ENCODE measurements at regions not wholly inside any gene's neighbourhood (a gene's known extent, or its start where the extent isn't known, plus 50 kb on each side); places are given as distances from the start of the nearest gene placed in this dataset.

DNA sequence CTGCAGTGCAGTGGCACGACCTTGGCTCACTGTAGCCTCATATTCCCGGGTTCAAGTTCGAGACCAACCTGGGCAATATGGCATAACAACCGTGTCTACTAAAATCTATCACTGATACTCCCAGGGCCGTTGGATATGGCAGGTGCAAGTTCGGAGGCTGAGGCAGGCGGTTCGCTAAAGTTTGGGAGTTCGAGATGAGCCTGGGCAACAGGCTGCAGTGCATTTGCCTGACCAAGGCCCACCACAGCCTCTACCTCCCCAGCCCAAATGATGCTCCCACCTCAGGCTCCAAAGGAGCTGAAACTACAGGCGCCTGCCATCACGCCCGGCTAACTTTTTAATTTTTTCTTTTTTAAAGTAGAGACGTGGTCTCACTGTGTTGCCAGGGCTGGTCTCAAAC lies 177.1 kb upstream of the ALG10B start:
- DNase-seq, result no peak

GRCh38 chr12:38141239-38141638 lies 175.3 kb upstream of the ALG10B start:
- no peak for DNase-seq

GRCh38 chr12:38141861-38142260 lies 174.7 kb upstream of the ALG10B start:
- no peak for DNase-seq

- DNase-seq, result no peak
These were observed 173.6 kb upstream of the ALG10B start for GRCh38 chr12:38142974-38143373.

GRCh38 chr12:38144049-38144448 lies 172.5 kb upstream of the ALG10B start:
- no peak for DNase-seq

- DNase-seq, result no peak
These were observed 171.8 kb upstream of the ALG10B start for GRCh38 chr12:38144601-38145436.

DNA sequence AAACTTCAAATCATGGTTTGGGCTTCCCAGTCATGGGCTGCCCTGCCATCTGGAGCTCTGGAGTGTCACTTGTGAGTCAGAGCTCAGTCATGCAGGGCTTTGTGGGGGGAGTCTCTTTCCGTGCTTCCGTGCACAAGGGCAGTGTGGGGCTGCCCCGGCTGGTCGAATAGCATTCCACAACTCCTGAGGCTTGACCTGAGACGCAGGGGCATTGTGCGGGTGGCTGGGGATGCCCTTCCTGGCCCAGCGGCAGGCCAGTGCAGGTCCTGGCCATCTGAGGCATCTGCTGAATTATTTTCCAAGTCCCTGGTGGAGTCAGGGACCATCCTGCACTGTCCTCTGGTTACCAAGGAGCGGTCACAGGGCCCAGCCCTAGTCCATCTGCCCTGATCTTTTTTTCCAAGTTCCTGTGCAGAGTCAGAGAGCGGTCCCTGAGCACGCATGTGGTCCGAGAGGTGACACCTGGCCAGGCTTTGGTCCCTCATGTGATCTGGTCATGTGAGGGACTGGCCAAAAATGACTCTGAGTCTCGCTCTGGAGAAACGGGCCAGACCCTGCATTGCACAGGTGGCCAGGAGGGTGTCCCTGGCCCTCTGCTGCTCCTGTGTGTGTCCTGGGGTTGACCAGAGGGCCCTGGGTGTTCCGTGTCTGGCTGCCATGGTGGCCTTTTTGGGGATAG lies 167.0 kb upstream of the ALG10B start:
- DNase-seq, result no peak

- DNase-seq, result no peak
These were observed 164.4 kb upstream of the ALG10B start for GRCh38 chr12:38151991-38152700.

DNA sequence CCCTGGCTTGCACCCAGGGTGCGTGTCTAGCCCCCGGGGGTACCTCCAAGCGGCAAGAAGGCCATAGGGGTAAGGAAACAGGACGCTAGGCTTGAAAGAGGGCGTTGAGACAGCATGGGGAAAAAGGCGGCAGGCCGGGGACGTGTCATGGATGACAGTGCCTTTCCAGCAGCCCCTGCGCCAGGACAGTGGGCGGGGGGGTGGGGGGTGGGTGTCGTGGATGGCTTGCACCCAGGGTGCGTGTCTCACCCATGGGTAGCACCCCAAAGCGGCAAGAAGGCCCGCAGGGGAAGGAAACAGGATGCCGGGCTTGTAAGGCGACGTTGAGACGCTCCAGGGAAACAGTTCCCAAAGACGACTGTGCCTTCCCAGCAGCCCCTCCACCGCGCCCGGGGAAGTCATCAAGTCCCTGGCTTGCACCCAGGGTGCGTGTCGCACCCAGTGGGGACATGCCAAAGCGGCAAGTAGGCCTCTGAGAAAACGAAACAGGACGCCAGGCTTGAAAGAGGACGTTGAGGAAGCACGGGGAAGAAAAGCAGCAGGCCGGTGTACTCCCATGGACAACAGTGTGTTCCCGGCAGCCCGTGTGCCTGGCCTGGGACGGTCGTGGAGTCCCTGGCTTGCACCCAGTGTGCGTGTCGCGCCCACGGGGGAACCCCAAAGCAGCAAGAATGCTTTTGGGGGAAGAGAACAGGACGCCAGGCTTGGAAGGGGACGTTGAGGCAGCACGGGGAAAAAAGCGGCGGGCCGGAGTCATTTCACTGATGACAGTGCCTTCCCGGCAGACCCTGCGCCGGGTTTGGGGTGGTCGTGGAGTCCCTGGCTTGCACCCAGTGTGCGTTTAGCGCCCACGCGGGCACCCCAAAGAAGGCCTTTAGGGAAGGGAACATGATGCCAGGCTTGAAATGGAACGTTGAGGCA lies 163.5 kb upstream of the ALG10B start:
- no peak for DNase-seq

GRCh38 chr12:38153737-38154061 lies 162.9 kb upstream of the ALG10B start:
- DNase-seq, result no peak

- DNase-seq, result no peak
These were observed 162.2 kb upstream of the ALG10B start for GRCh38 chr12:38154096-38155019.

- DNase-seq, result no peak
These were observed 161.6 kb upstream of the ALG10B start for GRCh38 chr12:38155020-38155395.

DNA sequence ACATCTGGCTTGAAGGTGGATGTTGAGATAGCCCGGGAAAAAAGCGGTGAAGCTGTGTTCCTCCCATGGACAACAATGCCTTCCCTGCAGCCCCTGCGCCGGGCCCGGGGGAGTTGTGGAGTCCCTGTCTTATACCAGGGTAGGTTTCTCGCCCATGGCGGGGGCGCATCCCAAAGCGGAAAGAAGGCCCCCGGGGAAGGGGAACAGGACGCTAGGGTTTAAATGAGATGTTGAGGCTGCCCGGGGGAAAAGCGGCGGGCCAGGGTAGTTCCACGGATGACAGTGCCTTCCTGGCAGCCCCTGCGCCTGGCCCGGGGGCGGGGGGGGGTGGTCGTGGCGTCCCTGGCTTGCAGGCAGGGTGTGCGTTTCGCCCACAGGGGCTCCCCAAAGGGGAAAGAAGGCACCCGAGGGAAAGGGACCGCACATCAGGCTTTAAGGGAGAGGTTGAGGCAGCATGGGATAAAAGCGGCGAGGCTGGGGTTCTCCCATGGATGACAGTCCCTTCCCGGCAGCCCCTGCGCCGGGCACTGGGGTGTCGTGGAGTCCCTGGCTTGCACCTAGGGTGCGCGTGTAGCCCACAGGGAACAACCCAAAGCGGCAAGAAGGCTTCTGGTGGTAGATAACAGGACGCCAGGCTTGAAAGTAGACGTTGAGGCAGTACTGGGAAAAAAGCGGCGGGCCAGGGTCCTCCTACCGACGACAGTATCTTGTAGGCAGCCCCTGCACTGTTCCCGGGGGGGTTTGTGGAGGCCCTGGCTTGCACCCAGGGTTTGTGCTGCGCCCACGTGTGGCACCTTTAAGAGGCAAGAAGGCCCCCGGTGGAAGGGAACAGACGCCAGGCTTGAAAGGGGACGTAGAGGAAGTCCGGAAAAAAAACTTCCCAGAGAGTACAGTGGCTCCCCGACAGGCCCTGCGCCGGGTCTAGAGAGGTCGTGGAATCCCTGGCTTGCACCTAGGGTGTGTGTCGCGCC lies 160.8 kb upstream of the ALG10B start:
- no peak for DNase-seq

DNA sequence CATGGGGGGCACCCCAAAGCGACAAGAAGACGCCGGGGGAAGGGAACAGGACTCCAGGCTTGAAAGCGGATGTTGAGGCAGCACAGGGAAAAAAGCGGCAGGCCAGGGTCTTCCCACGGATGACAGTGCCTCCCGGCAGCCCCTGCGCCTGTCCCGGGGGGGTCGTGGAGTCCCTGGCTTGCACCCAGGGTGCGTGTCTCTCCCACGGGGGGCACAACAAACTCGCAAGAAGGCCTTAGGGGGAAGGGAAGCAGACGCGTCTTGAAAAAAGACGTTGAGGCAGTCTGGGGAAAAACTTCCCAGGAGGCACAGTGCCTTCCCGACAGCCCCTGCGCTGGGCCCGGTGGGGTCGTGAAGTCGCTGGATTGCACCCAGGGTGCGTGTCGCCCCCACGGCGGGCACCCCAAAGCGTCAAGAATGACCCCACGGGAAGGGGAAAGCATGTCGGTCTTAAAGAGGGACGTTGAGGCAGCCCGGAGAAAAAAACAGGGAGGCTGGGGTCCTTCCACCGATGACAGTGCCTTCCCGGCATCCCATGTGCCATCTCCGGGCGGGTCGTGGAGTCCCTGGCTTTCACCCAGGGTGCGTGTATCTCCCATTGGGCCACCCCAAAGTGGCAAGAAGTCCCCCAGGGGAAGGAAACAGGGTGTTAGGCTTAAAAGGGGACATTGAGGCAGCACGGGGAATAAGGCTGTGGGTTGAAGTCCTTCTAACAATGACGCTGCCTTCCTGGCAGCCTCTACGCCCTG lies 159.9 kb upstream of the ALG10B start:
- no peak for DNase-seq

- DNase-seq, result no peak
These were observed 159.2 kb upstream of the ALG10B start for GRCh38 chr12:38157274-38157932.

- DNase-seq, result no peak
These were observed 158.6 kb upstream of the ALG10B start for GRCh38 chr12:38157933-38158401.

DNA sequence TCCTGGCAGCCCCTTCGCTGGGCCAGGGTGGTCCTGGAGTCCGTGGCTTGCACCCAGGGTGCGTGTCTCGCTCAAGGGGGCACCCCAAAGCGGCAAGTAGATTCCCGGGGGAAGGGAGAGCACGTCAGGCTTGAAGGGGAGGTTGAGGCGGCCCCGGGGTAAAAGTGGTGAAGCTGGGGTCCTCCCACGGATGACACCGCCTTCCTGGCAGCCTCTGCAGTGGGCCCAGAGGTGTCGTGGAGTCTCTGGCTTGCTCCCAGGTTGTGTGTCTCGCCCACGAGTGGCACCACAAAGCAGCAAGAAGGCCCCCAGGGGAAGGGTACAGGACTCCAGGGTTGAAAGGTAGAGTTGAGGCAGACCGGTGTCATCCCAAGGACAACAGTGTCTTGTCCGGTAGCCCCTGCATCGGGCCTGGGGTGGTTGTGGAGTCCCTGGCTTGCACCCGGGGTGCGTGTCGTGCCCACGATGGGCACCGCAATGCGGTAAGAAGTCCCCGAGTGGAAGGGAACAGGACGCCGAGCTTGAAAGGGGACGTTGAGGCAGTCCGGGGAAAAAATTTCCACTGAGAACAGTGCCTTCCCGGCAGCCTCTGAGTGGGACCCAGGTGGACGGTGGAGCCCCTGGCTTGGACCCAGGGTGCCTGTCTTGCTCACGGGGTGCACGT lies 158.0 kb upstream of the ALG10B start:
- DNase-seq, result no peak

- no peak for DNase-seq
These were observed 157.5 kb upstream of the ALG10B start for GRCh38 chr12:38159092-38159551.

Measured in stimulated activated CD4-positive, alpha-beta T cell treated with anti-CD3 and anti-CD28 coated beads, Interleukin-4, amount 100 ng/mL, for 24 hours (primary cell).